SK-N-SH (cell line): ENCODE measurements at regions not wholly inside any gene's neighbourhood (a gene's known extent, or its start where the extent isn't known, plus 50 kb on each side); places are given as distances from the start of the nearest gene placed in this dataset.

Experiments
- CTCF ChIA-PET: fragments of 300-600, 350-600 bp; formaldehyde crosslinking; extraction: SDS; loops from one replicate; lab custom pipeline; 2021; lab: Yijun Ruan, JAX
- POLR2A ChIA-PET: fragments of 350-600 bp; sonication (Branson Sonifier 250); formaldehyde crosslinking; extraction: SDS; loops from one replicate; lab custom pipeline; 2020; ENCODE audit warnings: antibody characterized with exemption, inconsistent platforms; lab: Yijun Ruan, JAX
- DNase-seq: peaks from one replicate; pipeline ENCODE4 v3.0.0; 2012
- H2AFZ ChIP-seq: fragments of 200-600 bp; sonication (generic); 2 replicates; pipeline ENCODE4 v1.8.1; 2016; ENCODE audit warnings: antibody characterized with exemption, mild to moderate bottlenecking, low read depth
- H3F3A ChIP-seq: fragments of 200-600 bp; sonication (generic); replicated peaks from 2 replicates; pipeline ENCODE3; 2016; ENCODE audit warnings: antibody characterized with exemption, mild to moderate bottlenecking; ENCODE audit not compliant: insufficient read depth
- H3K27ac ChIP-seq, 2 experiments: fragments of 200-500 bp in 1 of 2; fragments of 200-600 bp in 1 of 2; sonication (Bioruptor generic) in 1 of 2; sonication (generic), shearing (Covaris generic) in 1 of 2; 2 replicates each; pipeline versions ENCODE4 v1.5.1 to v1.6.1; 2014 to 2016; ENCODE audit warnings: low read depth in 2 of 2, inconsistent platforms in 1 of 2, low read length in 1 of 2, mild to moderate bottlenecking in 1 of 2, mixed read lengths in 1 of 2
- H3K27me3 ChIP-seq: fragments of 200-600 bp; sonication (generic), shearing (Covaris generic); 2 replicates; pipeline ENCODE4 v1.6.1; 2016; ENCODE audit warnings: mixed run types; ENCODE audit not compliant: insufficient read depth
- H3K36me3 ChIP-seq, 2 experiments: fragments of 200-500 bp in 1 of 2; fragments of 200-600 bp in 1 of 2; sonication (Bioruptor generic) in 1 of 2; sonication (generic) in 1 of 2; replicated peaks in 1 of 2; 2 replicates each; pipeline versions ENCODE3 to v1.5.1; 2014 to 2016; ENCODE audit warnings: low read length in 1 of 2, mild to moderate bottlenecking in 1 of 2; ENCODE audit not compliant: insufficient read depth in 2 of 2, control insufficient read depth in 1 of 2
- H3K4me1 ChIP-seq, 2 experiments: fragments of 200-500 bp in 1 of 2; fragments of 200-600 bp in 1 of 2; sonication (Bioruptor generic) in 1 of 2; sonication (generic), shearing (Covaris generic) in 1 of 2; 2 replicates each; pipeline versions ENCODE4 v1.5.1 to v1.6.1; 2014 to 2016; ENCODE audit warnings: low read depth in 1 of 2, low read length in 1 of 2, mixed run types in 1 of 2; ENCODE audit not compliant: insufficient read depth in 2 of 2, control insufficient read depth in 1 of 2
- H3K4me2 ChIP-seq: fragments of 200-600 bp; sonication (generic), shearing (Covaris generic); 2 replicates; pipeline ENCODE4 v1.6.1; 2017; ENCODE audit warnings: mixed run types
- H3K4me3 ChIP-seq, 2 experiments: fragments of 200-500 bp in 1 of 2; fragments of 200-600 bp in 1 of 2; sonication (Bioruptor generic) in 1 of 2; sonication (generic), shearing (Covaris generic) in 1 of 2; 2 replicates each; pipeline versions ENCODE4 v1.5.1 to v1.8.1; 2014 to 2016; ENCODE audit warnings: low read depth in 2 of 2, inconsistent platforms in 1 of 2, low read length in 1 of 2, mild to moderate bottlenecking in 1 of 2, mixed read lengths in 1 of 2, moderate library complexity in 1 of 2
- H3K79me2 ChIP-seq: fragments of 200-600 bp; sonication (generic); 2 replicates; pipeline ENCODE4 v1.8.1; 2017; ENCODE audit warnings: mild to moderate bottlenecking; ENCODE audit not compliant: insufficient read depth
- H3K9ac ChIP-seq: fragments of 200-600 bp; sonication (generic); 2 replicates; pipeline ENCODE4 v1.6.1; 2017; ENCODE audit warnings: mixed run types
- H3K9me2 ChIP-seq: fragments of 200-600 bp; sonication (generic); 2 replicates; pipeline ENCODE4 v1.6.1; 2017; ENCODE audit warnings: mixed run types
- H3K9me3 ChIP-seq: fragments of 200-600 bp; sonication (generic); 2 replicates; pipeline ENCODE4 v1.6.1; 2017; ENCODE audit warnings: mixed run types, mild to moderate bottlenecking, moderate library complexity
- H4K20me1 ChIP-seq: fragments of 200-600 bp; sonication (generic); 2 replicates; pipeline ENCODE4 v1.6.1; 2017; ENCODE audit warnings: mild to moderate bottlenecking, mixed run types; ENCODE audit not compliant: insufficient read depth
- EP300 ChIP-seq, 2 experiments: IDR thresholded peaks; 2 replicates each; pipeline versions ENCODE4 v1.4.0 to v1.6.1; 2012; ENCODE audit warnings: borderline replicate concordance in 1 of 2, low read depth in 1 of 2, low read length in 1 of 2
- FOSL2 ChIP-seq: IDR thresholded peaks from 2 replicates; pipeline ENCODE4 v1.4.0; 2012; ENCODE audit warnings: low read depth, mild to moderate bottlenecking, moderate library complexity, borderline replicate concordance
- GABPA ChIP-seq: IDR thresholded peaks from 2 replicates; pipeline ENCODE4 v1.4.0; 2012; ENCODE audit warnings: low read depth, mild to moderate bottlenecking
- IRF3 ChIP-seq: fragments of 150-350 bp; IDR thresholded peaks from 2 replicates; pipeline ENCODE4 v1.6.1; 2016; ENCODE audit warnings: mild to moderate bottlenecking, low read depth, low read length
- JUND ChIP-seq: IDR thresholded peaks from 2 replicates; pipeline ENCODE4 v1.4.0; 2012
- MXI1 ChIP-seq: IDR thresholded peaks from 2 replicates; pipeline ENCODE4 v1.6.1; 2012; ENCODE audit warnings: mild to moderate bottlenecking, low read depth, low read length, improper control_type of control experiment
- NRF1 ChIP-seq: IDR thresholded peaks from 2 replicates; pipeline ENCODE4 v1.6.1; 2012; ENCODE audit warnings: low read depth, mild to moderate bottlenecking, low read length
- PBX3 ChIP-seq: IDR thresholded peaks from 2 replicates; pipeline ENCODE4; 2012
- POLR2AphosphoS5 ChIP-seq: IDR thresholded peaks from 2 replicates; pipeline ENCODE4 v1.6.1; 2012; ENCODE audit warnings: low read depth, low read length
- RFX5 ChIP-seq: IDR thresholded peaks from 2 replicates; pipeline ENCODE4 v1.6.1; 2012; ENCODE audit warnings: mild to moderate bottlenecking, improper control_type of control experiment, low read length
- RXRA ChIP-seq: IDR thresholded peaks from 2 replicates; pipeline ENCODE4 v1.4.0; 2012; ENCODE audit warnings: low read depth, mild to moderate bottlenecking, borderline replicate concordance
- SMC3 ChIP-seq: IDR thresholded peaks from 2 replicates; pipeline ENCODE4 v1.6.1; 2012; ENCODE audit warnings: low read depth, low read length, improper control_type of control experiment
- TAF1 ChIP-seq: IDR thresholded peaks from 2 replicates; pipeline ENCODE4 v1.6.1; 2012; ENCODE audit warnings: low read depth, mild to moderate bottlenecking, low read length, moderate library complexity, borderline replicate concordance
- TEAD4 ChIP-seq: IDR thresholded peaks from 2 replicates; pipeline ENCODE4 v1.4.0; 2012; ENCODE audit warnings: mild to moderate bottlenecking, borderline replicate concordance; ENCODE audit not compliant: insufficient read depth
- USF1 ChIP-seq: IDR thresholded peaks from 2 replicates; pipeline ENCODE4 v1.4.0; 2012; ENCODE audit warnings: low read depth, borderline replicate concordance
- USF2 ChIP-seq: fragments of 150-350 bp; IDR thresholded peaks from 2 replicates; pipeline ENCODE4 v1.6.1; 2017; ENCODE audit warnings: antibody characterized with exemption, low read length, low read depth, borderline replicate concordance
- ZBTB33 ChIP-seq: IDR thresholded peaks from 2 replicates; pipeline ENCODE4 v1.4.0; 2012; ENCODE audit warnings: low read depth, borderline replicate concordance
- WGBS: methylation state at CpG from one replicate; pipeline ENCODE4 v1.1.6; 2017; ENCODE audit warnings: low lambda C conversion rate; 5-methylcytosine and 5-hydroxymethylcytosine counted together

- 0 out of 2 replicates have a peak, but pooled peaks cover 5% of the 10 kb centered on the region for H3K79me2 ChIP-seq
- H3K4me1 ChIP-seq = no peaks in the 10 kb centered on the region
- no peak overlapping the region for H3K4me2 ChIP-seq
- 83% methylated on average over 13 of the region's 13 CpGs for WGBS
- no peaks in the 10 kb centered on the region for H4K20me1 ChIP-seq
- no peak overlapping the region for H3K27ac ChIP-seq
- H3K9me2 ChIP-seq = no peaks in the 10 kb centered on the region
- ChIA-PET POLR2A (no interaction called here), CTCF (no interaction called here)
- no peak overlapping the region for H3K9ac ChIP-seq
- no peak for DNase-seq
- no peaks in the 10 kb centered on the region for H3K36me3 ChIP-seq
- H2AFZ ChIP-seq = no peak overlapping the region
- peaks cover 6% of the 10 kb centered on the region; the same call in 1 of the 2 replicates for H3K9me3 ChIP-seq
- H3K4me3 ChIP-seq = no peak overlapping the region
- H3F3A ChIP-seq = peaks cover 3% of the 10 kb centered on the region
- no peaks in the 10 kb centered on the region for H3K27me3 ChIP-seq
- TF ChIP-seq MXI1 (no peak), FOSL2 (no peak), RXRA (no peak)
These were observed 273.3 kb downstream of the TRIML1 start for GRCh38 chr4:188412499-188412898.

- ChIA-PET POLR2A (no interaction called here), CTCF (no interaction called here)
- WGBS = 49% methylated on average over 10 of the region's 10 CpGs
- Histone ChIP-seq H3F3A (peaks cover 3% of the 10 kb centered on the region), H3K36me3 (no peaks in the 10 kb centered on the region), H3K79me2 (0 out of 2 replicates have a peak, but pooled peaks cover 5% of the 10 kb centered on the region), H3K9ac (no peak overlapping the region), H2AFZ (no peak overlapping the region), H3K27ac (no peak overlapping the region), H3K9me2 (no peaks in the 10 kb centered on the region), H3K27me3 (no peaks in the 10 kb centered on the region), H3K4me1 (no peaks in the 10 kb centered on the region)
- TF ChIP-seq IRF3 (no peak), SMC3 (no peak), FOSL2 (no peak), EP300 (IDR thresholded peaks at IDR 0.05; ENCODE audit: borderline replicate concordance in 1 of 2, low read depth in 1 of 2, low read length in 1 of 2) (no peak), TAF1 (no peak), RFX5 (no peak), JUND (no peak), NRF1 (no peak), USF2 (no peak), GABPA (no peak), POLR2AphosphoS5 (no peak), RXRA (no peak), ZBTB33 (no peak), MXI1 (no peak), TEAD4 (no peak), USF1 (no peak), PBX3 (no peak)
- TF ChIP-seq, all 33 proteins: peak for 0
- H3K4me3 ChIP-seq = no peak overlapping the region
- no peak for DNase-seq
- H3K9me3 ChIP-seq = peaks cover 6% of the 10 kb centered on the region; the same call in 1 of the 2 replicates
- H4K20me1 ChIP-seq = no peaks in the 10 kb centered on the region
- no peak overlapping the region for H3K4me2 ChIP-seq
These were observed 275.2 kb downstream of the TRIML1 start for GRCh38 chr4:188414441-188414840.
